ENCODE measurements at regions not wholly inside any gene's neighbourhood (a gene's known extent, or its start where the extent isn't known, plus 50 kb on each side); places are given as distances from the start of the nearest gene placed in this dataset.

- H2AFZ ChIP-seq (ENCODE audit: low read depth, low read length): no peak overlapping the region
- H3K27me3 ChIP-seq (ENCODE audit: insufficient read depth, low read length, poor library complexity): no peaks in the 10 kb centered on the region
- ATAC-seq (ENCODE audit: insufficient read depth, low read depth): no peak
- no peaks in the 10 kb centered on the region for H3K4me1 ChIP-seq (ENCODE audit: insufficient read depth, low read length)
- H3K36me3 ChIP-seq (ENCODE audit: insufficient read depth, low read length): no peaks in the 10 kb centered on the region
- no peaks in the 10 kb centered on the region for H3K9me3 ChIP-seq (ENCODE audit: insufficient read depth, low read length, severe bottlenecking)
- no peak overlapping the region for H3K4me3 ChIP-seq (ENCODE audit: low read depth in 1 of 2, low read length in 2 of 2)
- H3K9ac ChIP-seq (ENCODE audit: low read depth, low read length): no peak overlapping the region
- TF ChIP-seq, protein P1, sequence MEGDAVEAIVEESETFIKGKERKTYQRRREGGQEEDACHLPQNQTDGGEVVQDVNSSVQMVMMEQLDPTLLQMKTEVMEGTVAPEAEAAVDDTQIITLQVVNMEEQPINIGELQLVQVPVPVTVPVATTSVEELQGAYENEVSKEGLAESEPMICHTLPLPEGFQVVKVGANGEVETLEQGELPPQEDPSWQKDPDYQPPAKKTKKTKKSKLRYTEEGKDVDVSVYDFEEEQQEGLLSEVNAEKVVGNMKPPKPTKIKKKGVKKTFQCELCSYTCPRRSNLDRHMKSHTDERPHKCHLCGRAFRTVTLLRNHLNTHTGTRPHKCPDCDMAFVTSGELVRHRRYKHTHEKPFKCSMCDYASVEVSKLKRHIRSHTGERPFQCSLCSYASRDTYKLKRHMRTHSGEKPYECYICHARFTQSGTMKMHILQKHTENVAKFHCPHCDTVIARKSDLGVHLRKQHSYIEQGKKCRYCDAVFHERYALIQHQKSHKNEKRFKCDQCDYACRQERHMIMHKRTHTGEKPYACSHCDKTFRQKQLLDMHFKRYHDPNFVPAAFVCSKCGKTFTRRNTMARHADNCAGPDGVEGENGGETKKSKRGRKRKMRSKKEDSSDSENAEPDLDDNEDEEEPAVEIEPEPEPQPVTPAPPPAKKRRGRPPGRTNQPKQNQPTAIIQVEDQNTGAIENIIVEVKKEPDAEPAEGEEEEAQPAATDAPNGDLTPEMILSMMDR (IDR thresholded peaks at IDR 0.05; ENCODE audit: borderline replicate concordance, extremely low read depth, low read length, poor library complexity, severe bottlenecking): no peak
- TF ChIP-seq EZH2 (IDR thresholded peaks at IDR 0.05; ENCODE audit: borderline replicate concordance, low read depth, low read length, severe bottlenecking): no peak
- H3K79me2 ChIP-seq (ENCODE audit: insufficient read depth, low read length): no peaks in the 10 kb centered on the region
- H3K4me2 ChIP-seq (ENCODE audit: insufficient read depth, low read length): no peak overlapping the region
- H3K27ac ChIP-seq (ENCODE audit: low read length): no peak overlapping the region
- no peak for DNase-seq
- H4K20me1 ChIP-seq (ENCODE audit: insufficient read depth, low read length): no peaks in the 10 kb centered on the region
Observed at GRCh38 chr12:89965993-89966392, 257.4 kb upstream of the ATP2B1 start.

GRCh38 chr12:89962648-89963047 lies 254.0 kb upstream of the ATP2B1 start:
- Histone ChIP-seq H3K4me1 (ENCODE audit: insufficient read depth, low read length) (no peaks in the 10 kb centered on the region), H3K4me3 (ENCODE audit: low read depth in 1 of 2, low read length in 2 of 2) (no peak overlapping the region), H3K36me3 (ENCODE audit: insufficient read depth, low read length) (no peaks in the 10 kb centered on the region), H3K79me2 (ENCODE audit: insufficient read depth, low read length) (no peaks in the 10 kb centered on the region), H3K9me3 (ENCODE audit: insufficient read depth, low read length, severe bottlenecking) (no peaks in the 10 kb centered on the region), H4K20me1 (ENCODE audit: insufficient read depth, low read length) (no peaks in the 10 kb centered on the region), H3K4me2 (ENCODE audit: insufficient read depth, low read length) (no peak overlapping the region), H3K27ac (ENCODE audit: low read length) (no peak overlapping the region), H3K27me3 (ENCODE audit: insufficient read depth, low read length, poor library complexity) (no peaks in the 10 kb centered on the region), H2AFZ (ENCODE audit: low read depth, low read length) (no peak overlapping the region), H3K9ac (ENCODE audit: low read depth, low read length) (no peak overlapping the region)
- no peak for TF ChIP-seq EZH2 (IDR thresholded peaks at IDR 0.05; ENCODE audit: borderline replicate concordance, low read depth, low read length, severe bottlenecking)
- TF ChIP-seq, protein P1 (IDR thresholded peaks at IDR 0.05; ENCODE audit: borderline replicate concordance, extremely low read depth, low read length, poor library complexity, severe bottlenecking): peak; percentile 21
- ATAC-seq (ENCODE audit: insufficient read depth, low read depth): no peak
- DNase-seq: no peak

GRCh38 chr12:89960607-89961394 lies 252.2 kb upstream of the ATP2B1 start:
- Histone ChIP-seq H3K9ac (ENCODE audit: low read depth, low read length) (no peak overlapping the region), H3K27me3 (ENCODE audit: insufficient read depth, low read length, poor library complexity) (no peaks in the 10 kb centered on the region), H3K27ac (ENCODE audit: low read length) (no peak overlapping the region), H3K79me2 (ENCODE audit: insufficient read depth, low read length) (no peaks in the 10 kb centered on the region), H3K9me3 (ENCODE audit: insufficient read depth, low read length, severe bottlenecking) (no peaks in the 10 kb centered on the region), H3K4me2 (ENCODE audit: insufficient read depth, low read length) (no peak overlapping the region), H3K36me3 (ENCODE audit: insufficient read depth, low read length) (no peaks in the 10 kb centered on the region), H3K4me3 (ENCODE audit: low read depth in 1 of 2, low read length in 2 of 2) (no peak overlapping the region), H4K20me1 (ENCODE audit: insufficient read depth, low read length) (no peaks in the 10 kb centered on the region), H2AFZ (ENCODE audit: low read depth, low read length) (no peak overlapping the region), H3K4me1 (ENCODE audit: insufficient read depth, low read length) (no peaks in the 10 kb centered on the region)
- DNase-seq (no peak), ATAC-seq (ENCODE audit: insufficient read depth, low read depth) (no peak)
- TF ChIP-seq EZH2 (IDR thresholded peaks at IDR 0.05; ENCODE audit: borderline replicate concordance, low read depth, low read length, severe bottlenecking): no peak
- TF ChIP-seq, protein P1 (IDR thresholded peaks at IDR 0.05; ENCODE audit: borderline replicate concordance, extremely low read depth, low read length, poor library complexity, severe bottlenecking): no peak
